Keratinocyte (primary cell): ENCODE measurements at regions not wholly inside any gene's neighbourhood (a gene's known extent, or its start where the extent isn't known, plus 50 kb on each side); places are given as distances from the start of the nearest gene placed in this dataset.

Experiments used
- DNase-seq: peaks from one replicate; pipeline ENCODE4 v3.0.0-alpha.2; 2011; ENCODE audit warnings: low read depth, missing footprints, low spot score
- FAIRE-seq: peaks from 2 replicates; lab custom pipeline; 2011; peaks lifted over from hg19 to GRCh38; lab: Jason Lieb, UNC
- H2AFZ ChIP-seq: 2 replicates; pipeline ENCODE4 v1.6.0; 2012; ENCODE audit warnings: low read length, control low read depth, inconsistent platforms; ENCODE audit not compliant: control insufficient read depth
- H3K27ac ChIP-seq: 2 replicates; pipeline ENCODE4 v1.5.1; 2011; ENCODE audit warnings: low read length; ENCODE audit not compliant: control insufficient read depth, insufficient read depth
- H3K27me3 ChIP-seq: 3 replicates; pipeline ENCODE4 v1.6.0; 2011; ENCODE audit warnings: low read length; ENCODE audit not compliant: control insufficient read depth, insufficient read depth; ENCODE audit errors: extremely low read depth
- H3K36me3 ChIP-seq, 2 experiments: 2 replicates in 1 of 2; 3 replicates in 1 of 2; pipeline ENCODE4 v1.5.1; 2011; ENCODE audit warnings: low read length in 2 of 2, mild to moderate bottlenecking in 1 of 2; ENCODE audit not compliant: control insufficient read depth in 2 of 2, insufficient read depth in 2 of 2; ENCODE audit errors: extremely low read depth in 1 of 2
- H3K4me1 ChIP-seq: 3 replicates; pipeline ENCODE4 v1.5.1; 2011; ENCODE audit warnings: low read length; ENCODE audit not compliant: control insufficient read depth, insufficient read depth; ENCODE audit errors: extremely low read depth
- H3K4me2 ChIP-seq: 3 replicates; pipeline ENCODE4 v1.6.0; 2011; ENCODE audit warnings: low read depth, low read length; ENCODE audit not compliant: control insufficient read depth, insufficient read depth; ENCODE audit errors: extremely low read depth
- H3K4me3 ChIP-seq, 3 experiments: fragments of 200-600 bp in 1 of 3; sonication (generic) in 1 of 3; 2 replicates in 2 of 3; 3 replicates in 1 of 3; pipeline ENCODE4 v1.5.1; 2011 to 2016; ENCODE audit warnings: low read length in 3 of 3, mild to moderate bottlenecking in 3 of 3, control low read depth in 2 of 3, inconsistent platforms in 1 of 3, low read depth in 1 of 3, mixed read lengths in 1 of 3, mixed run types in 1 of 3, moderate library complexity in 1 of 3; ENCODE audit not compliant: control insufficient read depth in 2 of 3, insufficient read depth in 2 of 3; ENCODE audit errors: extremely low read depth in 1 of 3
- H3K79me2 ChIP-seq: 2 replicates; pipeline ENCODE4 v1.6.0; 2012; ENCODE audit warnings: low read length; ENCODE audit not compliant: control insufficient read depth, insufficient read depth
- H3K9ac ChIP-seq: 3 replicates; pipeline ENCODE4 v1.6.0; 2011; ENCODE audit warnings: low read length; ENCODE audit not compliant: control insufficient read depth, insufficient read depth; ENCODE audit errors: extremely low read depth
- H3K9me1 ChIP-seq: 3 replicates; pipeline ENCODE4 v1.6.0; 2011; ENCODE audit warnings: low read length; ENCODE audit not compliant: control insufficient read depth, insufficient read depth; ENCODE audit errors: extremely low read depth
- H3K9me3 ChIP-seq: 2 replicates; pipeline ENCODE4 v1.5.1; 2012; ENCODE audit warnings: low read depth, low read length; ENCODE audit not compliant: control insufficient read depth
- H4K20me1 ChIP-seq: 3 replicates; pipeline ENCODE4 v1.6.0; 2011; ENCODE audit warnings: low read length; ENCODE audit not compliant: control insufficient read depth, insufficient read depth; ENCODE audit errors: extremely low read depth
- CTCF ChIP-seq, 3 experiments: IDR thresholded peaks in 1 of 3; conservative IDR thresholded peaks in 1 of 3; optimal IDR thresholded peaks in 1 of 3; 2 replicates in 2 of 3; 3 replicates in 1 of 3; pipeline versions ENCODE3 to v1.5.1; 2011; ENCODE audit warnings: low read length in 3 of 3, mild to moderate bottlenecking in 3 of 3, moderate library complexity in 2 of 3, control low read depth in 1 of 3, inconsistent platforms in 1 of 3; ENCODE audit not compliant: insufficient read depth in 2 of 3; ENCODE audit errors: extremely low read depth in 1 of 3
- EZH2 ChIP-seq: IDR thresholded peaks from one replicate; pipeline ENCODE4 v1.6.1; 2012; ENCODE audit warnings: inconsistent platforms, mild to moderate bottlenecking, low read length, moderate library complexity
- dilution Hi-C: fragments of 300-500 bp; cut with MboI; formaldehyde crosslinking; loops from one replicate; pipeline ENCODE4 v1.7.0; 2020; ENCODE audit warnings: low sequenced_read_pairs; ENCODE audit not compliant: extremely low pct_ligation_motif_present

- peak overlapping the region; percentile 53 for H2AFZ ChIP-seq
- FAIRE-seq (peak; percentile 68), DNase-seq (peak; percentile 54)
- H3K9me3 ChIP-seq = no peaks in the 10 kb centered on the region
- peak overlapping the region; percentile 42 for H3K9ac ChIP-seq
- peaks cover 39% of the 10 kb centered on the region for H3K4me1 ChIP-seq
- no peaks in the 10 kb centered on the region for H3K27me3 ChIP-seq
- dilution Hi-C loops = no loop called here
- no peaks in the 10 kb centered on the region for H3K9me1 ChIP-seq
- H3K27ac ChIP-seq = peak overlapping the region; percentile 50
- TF ChIP-seq EZH2 (no peak), CTCF (optimal IDR thresholded peaks at IDR 0.05 in 1 of 3, IDR thresholded peaks at IDR 0.05 in 1 of 3, conservative IDR thresholded peaks at IDR 0.05 in 1 of 3; ENCODE audit: extremely low read depth in 1 of 3, insufficient read depth in 2 of 3, low read length in 3 of 3) (no peak)
- no peaks in the 10 kb centered on the region for H3K36me3 ChIP-seq
- H3K4me3 ChIP-seq = no peak overlapping the region
- H3K79me2 ChIP-seq = no peaks in the 10 kb centered on the region
- peak overlapping the region; percentile 39 for H3K4me2 ChIP-seq
- no peaks in the 10 kb centered on the region for H4K20me1 ChIP-seq
These were observed 136.1 kb upstream of the CDYL start for GRCh38 chr6:4640139-4640538.

- dilution Hi-C loops = no loop called here
- H3K27ac ChIP-seq = no peak overlapping the region
These were observed 137.6 kb upstream of the CDYL start for GRCh38 chr6:4638641-4639040.

More at GRCh38 chr6:4638641-4639040, 137.6 kb upstream of the CDYL start:
- Histone ChIP-seq H3K36me3 (no peaks in the 10 kb centered on the region), H3K9me1 (no peaks in the 10 kb centered on the region), H4K20me1 (no peaks in the 10 kb centered on the region), H3K79me2 (no peaks in the 10 kb centered on the region), H3K4me3 (no peak overlapping the region), H3K4me1 (peaks cover 34% of the 10 kb centered on the region), H3K4me2 (no peak overlapping the region), H2AFZ (no peak overlapping the region), H3K9me3 (no peaks in the 10 kb centered on the region), H3K9ac (no peak overlapping the region), H3K27me3 (no peaks in the 10 kb centered on the region)
- DNase-seq (no peak), FAIRE-seq (no peak)
- TF ChIP-seq CTCF (optimal IDR thresholded peaks at IDR 0.05 in 1 of 3, IDR thresholded peaks at IDR 0.05 in 1 of 3, conservative IDR thresholded peaks at IDR 0.05 in 1 of 3; ENCODE audit: extremely low read depth in 1 of 3, insufficient read depth in 2 of 3, low read length in 3 of 3) = no peak
- TF ChIP-seq EZH2 = no peak
